ENCODE measurements at regions not wholly inside any gene's neighbourhood (a gene's known extent, or its start where the extent isn't known, plus 50 kb on each side); places are given as distances from the start of the nearest gene placed in this dataset.

DNA sequence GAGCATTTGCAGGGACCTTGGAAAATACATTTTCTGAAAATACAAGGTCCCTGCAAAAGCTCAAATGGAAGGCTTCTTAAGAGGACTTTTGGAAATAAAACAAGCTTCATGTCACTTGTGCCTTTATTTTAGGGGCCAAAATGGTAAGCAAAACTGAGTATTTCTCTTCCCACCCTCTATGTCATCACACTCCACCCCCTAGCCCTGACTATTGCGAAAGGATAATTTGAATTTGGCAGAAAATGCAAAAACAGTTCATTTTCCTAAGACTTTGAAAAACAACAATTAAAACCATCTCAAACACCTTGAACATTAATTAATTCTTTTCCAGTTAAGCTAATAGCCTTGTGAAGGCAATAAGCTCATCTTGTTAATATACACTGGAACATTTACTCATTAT lies 201.7 kb downstream of the TM2D1 start:
- no peaks in the 10 kb centered on the region for H3K27me3 ChIP-seq (ENCODE audit: control insufficient read depth, insufficient read depth, low read length)
- FAIRE-seq (no peak), DNase-seq (no peak)
- no peak overlapping the region for H3K4me3 ChIP-seq (ENCODE audit: low read length in 3 of 3)
- intact Hi-C loops (cut with DNase I): no loop called here
- no peaks in the 10 kb centered on the region for H3K9me3 ChIP-seq (ENCODE audit: control insufficient read depth in 2 of 3, insufficient read depth in 1 of 3, low read length in 3 of 3)
- no peak overlapping the region for H3K27ac ChIP-seq (ENCODE audit: low read depth in 2 of 2, low read length in 2 of 2)
- no peak overlapping the region for H3K9ac ChIP-seq (ENCODE audit: low read length in 3 of 3)
- H3K36me3 ChIP-seq (ENCODE audit: control insufficient read depth in 2 of 3, insufficient read depth in 3 of 3, low read length in 3 of 3): no peaks in the 10 kb centered on the region
- no peak for TF ChIP-seq CTCF (IDR thresholded peaks at IDR 0.05; ENCODE audit: borderline replicate concordance, extremely low read depth, insufficient read depth)
- H3K4me1 ChIP-seq (ENCODE audit: control insufficient read depth in 2 of 3, insufficient read depth in 2 of 3, low read depth in 1 of 3, low read length in 3 of 3): no peaks in the 10 kb centered on the region

GRCh38 chr1:61520401-61520800 lies 204.5 kb downstream of the TM2D1 start:
- no peak for DNase-seq
- Histone ChIP-seq H3K27me3 (ENCODE audit: control insufficient read depth, insufficient read depth, low read length) (no peaks in the 10 kb centered on the region), H3K4me3 (ENCODE audit: low read length in 3 of 3) (no peak overlapping the region), H3K9me3 (ENCODE audit: control insufficient read depth in 2 of 3, insufficient read depth in 1 of 3, low read length in 3 of 3) (no peaks in the 10 kb centered on the region), H3K9ac (ENCODE audit: low read length in 3 of 3) (no peak overlapping the region), H3K4me1 (ENCODE audit: control insufficient read depth in 2 of 3, insufficient read depth in 2 of 3, low read depth in 1 of 3, low read length in 3 of 3) (no peaks in the 10 kb centered on the region), H3K27ac (ENCODE audit: low read depth in 2 of 2, low read length in 2 of 2) (no peak overlapping the region), H3K36me3 (ENCODE audit: control insufficient read depth in 2 of 3, insufficient read depth in 3 of 3, low read length in 3 of 3) (no peaks in the 10 kb centered on the region)
- peak; percentile 23 for FAIRE-seq
- TF ChIP-seq CTCF (IDR thresholded peaks at IDR 0.05; ENCODE audit: borderline replicate concordance, extremely low read depth, insufficient read depth): no peak
- intact Hi-C loops (cut with DNase I): no loop called here

DNA sequence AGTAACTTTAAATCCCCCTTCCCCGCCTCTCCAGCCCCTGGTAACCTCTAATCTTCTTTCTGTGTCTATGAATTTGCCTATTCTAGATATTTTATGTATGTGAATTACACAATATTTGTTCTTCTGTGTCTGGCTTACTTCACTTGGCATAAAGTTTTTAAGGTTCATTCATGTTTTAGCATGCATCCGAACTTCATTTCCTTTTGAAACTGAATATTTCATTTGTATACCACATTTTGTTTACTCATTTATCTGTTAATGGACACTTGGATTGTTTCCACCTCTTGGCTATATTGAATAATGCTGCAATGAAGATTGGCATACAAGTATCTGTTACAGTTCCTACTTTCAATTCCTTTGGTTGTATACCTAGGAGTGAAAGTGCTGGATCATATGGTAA lies 205.3 kb downstream of the TM2D1 start:
- DNase-seq: no peak
- H3K9me3 ChIP-seq (ENCODE audit: control insufficient read depth in 2 of 3, insufficient read depth in 1 of 3, low read length in 3 of 3): no peaks in the 10 kb centered on the region
- FAIRE-seq: no peak
- no peaks in the 10 kb centered on the region for H3K27me3 ChIP-seq (ENCODE audit: control insufficient read depth, insufficient read depth, low read length)
- no peak for TF ChIP-seq CTCF (IDR thresholded peaks at IDR 0.05; ENCODE audit: borderline replicate concordance, extremely low read depth, insufficient read depth)
- no peaks in the 10 kb centered on the region for H3K4me1 ChIP-seq (ENCODE audit: control insufficient read depth in 2 of 3, insufficient read depth in 2 of 3, low read depth in 1 of 3, low read length in 3 of 3)
- intact Hi-C loops (cut with DNase I): no loop called here
- H3K4me3 ChIP-seq (ENCODE audit: low read length in 3 of 3): no peak overlapping the region
- H3K27ac ChIP-seq (ENCODE audit: low read depth in 2 of 2, low read length in 2 of 2): no peak overlapping the region
- no peaks in the 10 kb centered on the region for H3K36me3 ChIP-seq (ENCODE audit: control insufficient read depth in 2 of 3, insufficient read depth in 3 of 3, low read length in 3 of 3)
- H3K9ac ChIP-seq (ENCODE audit: low read length in 3 of 3): no peak overlapping the region

DNA sequence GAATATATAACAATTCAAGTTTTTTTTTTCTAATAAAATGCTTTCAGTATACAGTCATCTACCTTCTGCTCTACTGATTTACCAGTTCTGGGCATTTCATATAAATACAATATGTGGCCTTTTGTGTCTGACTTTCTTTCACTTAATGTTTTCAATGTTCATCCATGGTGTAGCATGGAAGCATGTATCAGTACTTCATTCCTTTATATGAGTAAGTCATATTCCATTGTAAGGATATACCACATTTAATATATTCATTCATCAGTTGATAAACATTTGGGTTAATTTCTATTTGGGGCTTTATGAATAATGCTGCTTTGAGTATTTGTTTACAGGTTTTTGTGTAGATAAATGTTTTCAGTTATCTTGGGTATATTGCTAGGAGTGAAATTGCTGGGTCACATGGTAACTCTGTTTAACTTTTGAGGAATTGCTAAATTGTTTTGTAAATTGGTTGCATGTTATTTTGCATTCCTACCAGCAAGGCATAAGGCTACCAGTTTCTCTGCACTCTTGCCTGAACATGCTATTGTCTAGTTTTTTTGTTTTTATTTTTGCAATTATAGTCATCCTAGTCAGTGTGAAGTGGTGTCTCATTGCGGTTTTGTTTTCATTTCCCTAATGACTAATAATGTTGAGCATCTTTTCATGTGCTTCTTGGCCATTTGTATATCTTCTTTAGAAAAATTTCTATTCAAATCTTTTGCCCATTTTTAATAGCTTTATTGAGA lies 206.1 kb downstream of the TM2D1 start:
- TF ChIP-seq CTCF (IDR thresholded peaks at IDR 0.05; ENCODE audit: borderline replicate concordance, extremely low read depth, insufficient read depth): no peak
- Histone ChIP-seq H3K27me3 (ENCODE audit: control insufficient read depth, insufficient read depth, low read length) (no peaks in the 10 kb centered on the region), H3K36me3 (ENCODE audit: control insufficient read depth in 2 of 3, insufficient read depth in 3 of 3, low read length in 3 of 3) (no peaks in the 10 kb centered on the region), H3K4me1 (ENCODE audit: control insufficient read depth in 2 of 3, insufficient read depth in 2 of 3, low read depth in 1 of 3, low read length in 3 of 3) (no peaks in the 10 kb centered on the region), H3K4me3 (ENCODE audit: low read length in 3 of 3) (no peak overlapping the region), H3K9ac (ENCODE audit: low read length in 3 of 3) (no peak overlapping the region), H3K9me3 (ENCODE audit: control insufficient read depth in 2 of 3, insufficient read depth in 1 of 3, low read length in 3 of 3) (no peaks in the 10 kb centered on the region), H3K27ac (ENCODE audit: low read depth in 2 of 2, low read length in 2 of 2) (no peak overlapping the region)
- intact Hi-C loops (cut with DNase I): no loop called here
- DNase-seq (no peak), FAIRE-seq (no peak)

Data from kidney (tissue), 13 donors.